Type B pancreatic cell (in vitro differentiated cells): ENCODE measurements at regions not wholly inside any gene's neighbourhood (a gene's known extent, or its start where the extent isn't known, plus 50 kb on each side); places are given as distances from the start of the nearest gene placed in this dataset.

Source experiments
- DNase-seq: peaks from one replicate; pipeline ENCODE4 v3.0.0; 2021; ENCODE audit warnings: mixed read lengths; ENCODE audit not compliant: unreplicated experiment; ENCODE audit errors: extremely low spot score
- H3K27ac Mint-ChIP-seq: 2 replicates; pipeline ENCODE4 v1.8.0; 2021; ENCODE audit warnings: mild to moderate bottlenecking, mixed read lengths
- H3K27me3 Mint-ChIP-seq: 2 replicates; pipeline ENCODE4 v1.8.0; 2021; ENCODE audit warnings: mixed read lengths
- H3K36me3 Mint-ChIP-seq: 2 replicates; pipeline ENCODE4 v1.8.0; 2021; ENCODE audit warnings: mixed read lengths
- H3K4me1 Mint-ChIP-seq: one replicate; pipeline ENCODE4 v1.8.0; 2021; ENCODE audit warnings: mixed read lengths; ENCODE audit not compliant: unreplicated experiment
- H3K4me3 Mint-ChIP-seq: 2 replicates; pipeline ENCODE4 v1.8.0; 2021; ENCODE audit warnings: mild to moderate bottlenecking, mixed read lengths
- H3K9me3 Mint-ChIP-seq: 2 replicates; pipeline ENCODE4 v1.8.0; 2021; ENCODE audit warnings: mixed read lengths
- CTCF ChIP-seq: fragments of 200-600 bp; sonication (generic); conservative IDR thresholded peaks from 2 replicates; pipeline ENCODE4 v1.5.0; 2021; ENCODE audit warnings: antibody characterized with exemption, mild to moderate bottlenecking

- Mint-ChIP-seq H3K27ac (no peak overlapping the region), H3K36me3 (no peaks in the 10 kb centered on the region), H3K4me3 (no peak overlapping the region), H3K27me3 (no peaks in the 10 kb centered on the region), H3K4me1 (no peaks in the 10 kb centered on the region), H3K9me3 (no peaks in the 10 kb centered on the region)
- no peak for TF ChIP-seq CTCF
- no peak for DNase-seq
Observed at GRCh38 chr4:95610061-95610569, 61.3 kb upstream of the UNC5C start.

- H3K27ac Mint-ChIP-seq = no peak overlapping the region
- no peaks in the 10 kb centered on the region for H3K9me3 Mint-ChIP-seq
- no peaks in the 10 kb centered on the region for H3K4me1 Mint-ChIP-seq
- no peak overlapping the region for H3K4me3 Mint-ChIP-seq
- H3K27me3 Mint-ChIP-seq = peaks cover 3% of the 10 kb centered on the region
- TF ChIP-seq CTCF = no peak
- no peak for DNase-seq
- H3K36me3 Mint-ChIP-seq = no peaks in the 10 kb centered on the region
Observed at GRCh38 chr4:95606739-95607138, 58.0 kb upstream of the UNC5C start.

- DNase-seq = no peak
- no peak overlapping the region for H3K27ac Mint-ChIP-seq
- TF ChIP-seq CTCF = no peak
- H3K36me3 Mint-ChIP-seq = no peaks in the 10 kb centered on the region
- H3K4me1 Mint-ChIP-seq = no peaks in the 10 kb centered on the region
- H3K4me3 Mint-ChIP-seq = no peak overlapping the region
- peaks cover 3% of the 10 kb centered on the region for H3K27me3 Mint-ChIP-seq
- no peaks in the 10 kb centered on the region for H3K9me3 Mint-ChIP-seq
Observed at GRCh38 chr4:95603393-95603792, 54.6 kb upstream of the UNC5C start.

GRCh38 chr4:95602872-95603271 is 54.1 kb upstream of the UNC5C start:
- Mint-ChIP-seq H3K9me3 (no peaks in the 10 kb centered on the region), H3K4me3 (no peak overlapping the region), H3K36me3 (no peaks in the 10 kb centered on the region), H3K27me3 (peaks cover 3% of the 10 kb centered on the region), H3K27ac (no peak overlapping the region), H3K4me1 (no peaks in the 10 kb centered on the region)
- DNase-seq = no peak
- no peak for TF ChIP-seq CTCF

GRCh38 chr4:95601356-95601755 is 52.6 kb upstream of the UNC5C start:
- Mint-ChIP-seq H3K4me3 (no peak overlapping the region), H3K9me3 (no peaks in the 10 kb centered on the region), H3K4me1 (no peaks in the 10 kb centered on the region), H3K36me3 (no peaks in the 10 kb centered on the region), H3K27ac (no peak overlapping the region), H3K27me3 (peaks cover 3% of the 10 kb centered on the region)
- TF ChIP-seq CTCF = no peak
- no peak for DNase-seq

GRCh38 chr4:95599777-95600400 is 51.1 kb upstream of the UNC5C start:
- Mint-ChIP-seq H3K27ac (no peak overlapping the region), H3K4me3 (no peak overlapping the region), H3K9me3 (no peaks in the 10 kb centered on the region), H3K36me3 (no peaks in the 10 kb centered on the region), H3K27me3 (peaks cover 3% of the 10 kb centered on the region), H3K4me1 (peaks cover 5% of the 10 kb centered on the region)
- no peak for DNase-seq
- TF ChIP-seq CTCF = no peak
